Keratinocyte (primary cell): ENCODE measurements at regions not wholly inside any gene's neighbourhood (a gene's known extent, or its start where the extent isn't known, plus 50 kb on each side); places are given as distances from the start of the nearest gene placed in this dataset.

Experiments used
- DNase-seq: peaks from one replicate; pipeline ENCODE4 v3.0.0-alpha.2; 2011; ENCODE audit warnings: low read depth, missing footprints, low spot score
- FAIRE-seq: peaks from 2 replicates; lab custom pipeline; 2011; peaks lifted over from hg19 to GRCh38; lab: Jason Lieb, UNC
- H2AFZ ChIP-seq: 2 replicates; pipeline ENCODE4 v1.6.0; 2012; ENCODE audit warnings: low read length, control low read depth, inconsistent platforms; ENCODE audit not compliant: control insufficient read depth
- H3K27ac ChIP-seq: 2 replicates; pipeline ENCODE4 v1.5.1; 2011; ENCODE audit warnings: low read length; ENCODE audit not compliant: control insufficient read depth, insufficient read depth
- H3K27me3 ChIP-seq: 3 replicates; pipeline ENCODE4 v1.6.0; 2011; ENCODE audit warnings: low read length; ENCODE audit not compliant: control insufficient read depth, insufficient read depth; ENCODE audit errors: extremely low read depth
- H3K36me3 ChIP-seq, 2 experiments: 2 replicates in 1 of 2; 3 replicates in 1 of 2; pipeline ENCODE4 v1.5.1; 2011; ENCODE audit warnings: low read length in 2 of 2, mild to moderate bottlenecking in 1 of 2; ENCODE audit not compliant: control insufficient read depth in 2 of 2, insufficient read depth in 2 of 2; ENCODE audit errors: extremely low read depth in 1 of 2
- H3K4me1 ChIP-seq: 3 replicates; pipeline ENCODE4 v1.5.1; 2011; ENCODE audit warnings: low read length; ENCODE audit not compliant: control insufficient read depth, insufficient read depth; ENCODE audit errors: extremely low read depth
- H3K4me2 ChIP-seq: 3 replicates; pipeline ENCODE4 v1.6.0; 2011; ENCODE audit warnings: low read depth, low read length; ENCODE audit not compliant: control insufficient read depth, insufficient read depth; ENCODE audit errors: extremely low read depth
- H3K4me3 ChIP-seq, 3 experiments: fragments of 200-600 bp in 1 of 3; sonication (generic) in 1 of 3; 2 replicates in 2 of 3; 3 replicates in 1 of 3; pipeline ENCODE4 v1.5.1; 2011 to 2016; ENCODE audit warnings: low read length in 3 of 3, mild to moderate bottlenecking in 3 of 3, control low read depth in 2 of 3, inconsistent platforms in 1 of 3, low read depth in 1 of 3, mixed read lengths in 1 of 3, mixed run types in 1 of 3, moderate library complexity in 1 of 3; ENCODE audit not compliant: control insufficient read depth in 2 of 3, insufficient read depth in 2 of 3; ENCODE audit errors: extremely low read depth in 1 of 3
- H3K79me2 ChIP-seq: 2 replicates; pipeline ENCODE4 v1.6.0; 2012; ENCODE audit warnings: low read length; ENCODE audit not compliant: control insufficient read depth, insufficient read depth
- H3K9ac ChIP-seq: 3 replicates; pipeline ENCODE4 v1.6.0; 2011; ENCODE audit warnings: low read length; ENCODE audit not compliant: control insufficient read depth, insufficient read depth; ENCODE audit errors: extremely low read depth
- H3K9me1 ChIP-seq: 3 replicates; pipeline ENCODE4 v1.6.0; 2011; ENCODE audit warnings: low read length; ENCODE audit not compliant: control insufficient read depth, insufficient read depth; ENCODE audit errors: extremely low read depth
- H3K9me3 ChIP-seq: 2 replicates; pipeline ENCODE4 v1.5.1; 2012; ENCODE audit warnings: low read depth, low read length; ENCODE audit not compliant: control insufficient read depth
- H4K20me1 ChIP-seq: 3 replicates; pipeline ENCODE4 v1.6.0; 2011; ENCODE audit warnings: low read length; ENCODE audit not compliant: control insufficient read depth, insufficient read depth; ENCODE audit errors: extremely low read depth
- EZH2 ChIP-seq: IDR thresholded peaks from one replicate; pipeline ENCODE4 v1.6.1; 2012; ENCODE audit warnings: inconsistent platforms, mild to moderate bottlenecking, low read length, moderate library complexity
- dilution Hi-C: fragments of 300-500 bp; cut with MboI; formaldehyde crosslinking; loops from one replicate; pipeline ENCODE4 v1.7.0; 2020; ENCODE audit warnings: low sequenced_read_pairs; ENCODE audit not compliant: extremely low pct_ligation_motif_present
- TF ChIP-seq, protein P1 (sequence below), 3 experiments: IDR thresholded peaks in 1 of 3; conservative IDR thresholded peaks in 1 of 3; optimal IDR thresholded peaks in 1 of 3; 2 replicates in 2 of 3; 3 replicates in 1 of 3; pipeline versions ENCODE3 to v1.5.1; 2011; ENCODE audit warnings: low read length in 3 of 3, mild to moderate bottlenecking in 3 of 3, moderate library complexity in 2 of 3, control low read depth in 1 of 3, inconsistent platforms in 1 of 3; ENCODE audit not compliant: insufficient read depth in 2 of 3; ENCODE audit errors: extremely low read depth in 1 of 3

DNA sequence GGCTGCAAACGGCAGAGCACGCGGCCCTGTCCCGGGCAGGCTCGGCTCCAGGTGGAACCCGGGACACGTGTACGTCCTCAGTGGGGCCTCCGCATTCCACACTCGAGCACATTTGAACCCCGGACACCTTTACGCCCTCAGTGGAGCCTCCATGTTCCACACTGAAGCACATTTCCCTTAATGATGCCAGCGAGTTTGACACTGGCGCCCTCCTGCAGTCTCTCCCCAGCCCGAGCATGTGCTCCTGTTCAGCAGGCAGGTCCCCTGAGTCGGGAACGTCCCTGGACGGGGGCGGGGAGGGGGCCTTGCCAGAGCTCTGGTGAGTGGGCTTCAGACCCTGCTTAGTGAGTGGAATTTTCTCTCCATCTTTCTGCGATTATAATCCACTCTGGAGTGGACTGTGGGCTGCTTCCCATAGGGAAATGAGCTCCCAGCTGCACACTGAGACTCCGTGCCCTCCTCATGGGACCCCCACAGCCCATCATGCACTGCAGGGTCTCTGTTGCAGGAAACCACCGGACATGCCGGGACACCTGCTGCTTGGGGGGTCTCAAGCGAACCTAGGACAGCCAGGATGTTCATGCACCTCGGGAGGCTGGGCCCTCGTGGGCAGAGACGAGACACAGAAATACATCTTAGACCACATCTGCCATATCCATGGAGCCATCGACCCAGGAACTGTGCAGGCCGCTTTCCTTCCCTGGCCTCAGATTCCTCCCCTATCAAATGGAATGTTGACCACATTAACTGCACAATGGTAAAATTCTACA lies 70.3 kb upstream of the SNTG2 start:
- TF ChIP-seq, protein P1, sequence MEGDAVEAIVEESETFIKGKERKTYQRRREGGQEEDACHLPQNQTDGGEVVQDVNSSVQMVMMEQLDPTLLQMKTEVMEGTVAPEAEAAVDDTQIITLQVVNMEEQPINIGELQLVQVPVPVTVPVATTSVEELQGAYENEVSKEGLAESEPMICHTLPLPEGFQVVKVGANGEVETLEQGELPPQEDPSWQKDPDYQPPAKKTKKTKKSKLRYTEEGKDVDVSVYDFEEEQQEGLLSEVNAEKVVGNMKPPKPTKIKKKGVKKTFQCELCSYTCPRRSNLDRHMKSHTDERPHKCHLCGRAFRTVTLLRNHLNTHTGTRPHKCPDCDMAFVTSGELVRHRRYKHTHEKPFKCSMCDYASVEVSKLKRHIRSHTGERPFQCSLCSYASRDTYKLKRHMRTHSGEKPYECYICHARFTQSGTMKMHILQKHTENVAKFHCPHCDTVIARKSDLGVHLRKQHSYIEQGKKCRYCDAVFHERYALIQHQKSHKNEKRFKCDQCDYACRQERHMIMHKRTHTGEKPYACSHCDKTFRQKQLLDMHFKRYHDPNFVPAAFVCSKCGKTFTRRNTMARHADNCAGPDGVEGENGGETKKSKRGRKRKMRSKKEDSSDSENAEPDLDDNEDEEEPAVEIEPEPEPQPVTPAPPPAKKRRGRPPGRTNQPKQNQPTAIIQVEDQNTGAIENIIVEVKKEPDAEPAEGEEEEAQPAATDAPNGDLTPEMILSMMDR (optimal IDR thresholded peaks at IDR 0.05 in 1 of 3, IDR thresholded peaks at IDR 0.05 in 1 of 3, conservative IDR thresholded peaks at IDR 0.05 in 1 of 3; ENCODE audit: extremely low read depth in 1 of 3, insufficient read depth in 2 of 3, low read length in 3 of 3), result no peak
- no peak for TF ChIP-seq EZH2
- FAIRE-seq (no peak), DNase-seq (no peak)
- no peak overlapping the region for H2AFZ ChIP-seq
- dilution Hi-C loops, result no loop called here
- H3K27me3 ChIP-seq, result no peaks in the 10 kb centered on the region
- H3K79me2 ChIP-seq, result no peaks in the 10 kb centered on the region
- peaks cover 4% of the 10 kb centered on the region for H3K9me3 ChIP-seq
- no peak overlapping the region for H3K4me3 ChIP-seq
- H3K4me2 ChIP-seq, result no peak overlapping the region
- H3K36me3 ChIP-seq, result no peaks in the 10 kb centered on the region
- H3K9ac ChIP-seq, result no peak overlapping the region
- no peak overlapping the region for H3K27ac ChIP-seq
- no peaks in the 10 kb centered on the region for H4K20me1 ChIP-seq
- no peaks in the 10 kb centered on the region for H3K9me1 ChIP-seq
- no peaks in the 10 kb centered on the region for H3K4me1 ChIP-seq

DNA sequence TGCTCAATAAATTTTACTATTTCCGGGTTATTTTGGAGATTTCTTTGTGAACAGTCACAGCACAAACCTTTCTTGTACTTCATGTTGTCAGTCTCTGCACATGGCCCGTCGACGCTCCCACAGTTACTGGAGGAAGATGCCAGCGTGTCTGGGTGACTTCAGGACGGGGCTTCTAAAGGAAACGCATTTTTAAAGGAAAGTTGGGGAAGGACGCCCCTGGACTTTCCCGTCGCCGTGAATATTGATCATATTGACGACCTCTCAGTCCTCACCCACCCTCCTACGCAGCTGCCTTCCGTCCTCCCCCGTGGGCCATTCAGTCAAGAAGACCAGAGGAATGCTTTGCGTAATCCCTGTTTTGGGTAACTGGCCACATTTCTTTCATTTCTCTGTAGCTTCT lies 71.1 kb upstream of the SNTG2 start:
- Histone ChIP-seq H3K27ac (no peak overlapping the region), H3K9me1 (no peaks in the 10 kb centered on the region), H3K9me3 (peaks cover 5% of the 10 kb centered on the region), H3K4me2 (no peak overlapping the region), H3K79me2 (no peaks in the 10 kb centered on the region), H3K4me1 (no peaks in the 10 kb centered on the region), H4K20me1 (no peaks in the 10 kb centered on the region), H3K27me3 (no peaks in the 10 kb centered on the region), H3K9ac (no peak overlapping the region), H3K4me3 (no peak overlapping the region), H2AFZ (no peak overlapping the region), H3K36me3 (no peaks in the 10 kb centered on the region)
- no peak for DNase-seq
- dilution Hi-C loops, result no loop called here
- no peak for FAIRE-seq
- TF ChIP-seq EZH2, result no peak
- TF ChIP-seq, protein P1 (optimal IDR thresholded peaks at IDR 0.05 in 1 of 3, IDR thresholded peaks at IDR 0.05 in 1 of 3, conservative IDR thresholded peaks at IDR 0.05 in 1 of 3; ENCODE audit: extremely low read depth in 1 of 3, insufficient read depth in 2 of 3, low read length in 3 of 3), result no peak
